ENCODE measurements at regions not wholly inside any gene's neighbourhood (a gene's known extent, or its start where the extent isn't known, plus 50 kb on each side); places are given as distances from the start of the nearest gene placed in this dataset.

GRCh38 chr4:114334884-114335330 is 263.7 kb upstream of the UGT8 start:
- TF ChIP-seq CTCF (IDR thresholded peaks at IDR 0.05; ENCODE audit: poor library complexity): no peak
- TF ChIP-seq EZH2phosphoT487 (IDR thresholded peaks at IDR 0.05; ENCODE audit: low read depth, severe bottlenecking, unreplicated experiment): no peak

Data from hepatocyte (in vitro differentiated cells).